Pulmonary artery endothelial cell (primary cell): ENCODE measurements at regions not wholly inside any gene's neighbourhood (a gene's known extent, or its start where the extent isn't known, plus 50 kb on each side); places are given as distances from the start of the nearest gene placed in this dataset.

Experiments used
- DNase-seq: peaks from one replicate; pipeline ENCODE4 v3.0.0-alpha.2; 2011; ENCODE audit warnings: low read depth, low spot score

DNA sequence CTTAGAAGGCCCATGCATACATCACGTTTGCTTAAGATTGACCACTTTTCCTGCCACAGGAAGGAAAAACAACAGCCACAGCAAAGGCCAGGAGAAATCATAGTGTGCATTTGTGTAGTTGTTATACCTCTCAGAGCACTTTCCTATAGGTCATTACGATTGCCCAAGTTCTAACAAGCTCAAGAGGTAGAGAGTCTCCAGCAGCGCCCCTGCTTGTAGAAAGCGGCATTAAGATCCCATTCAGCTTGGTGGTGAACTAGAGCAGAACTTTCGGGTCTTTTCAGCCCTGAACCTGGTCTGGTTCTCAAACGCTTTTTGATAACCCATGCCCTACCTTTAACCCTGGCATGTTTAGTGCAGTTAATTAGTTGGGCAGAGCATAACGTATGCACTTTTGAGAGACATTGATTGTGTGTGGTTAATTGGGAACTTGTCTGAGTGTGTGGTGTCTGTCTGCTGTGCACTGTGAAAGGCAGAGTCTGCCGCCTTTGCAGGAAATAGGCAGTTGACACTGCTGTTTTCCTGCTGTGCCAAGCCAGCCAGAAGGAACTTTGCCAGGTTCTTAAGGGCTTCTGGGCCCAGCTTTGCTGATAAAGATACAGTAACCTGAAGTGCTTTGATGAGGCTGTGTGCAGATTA lies 109.9 kb upstream of the CLMP start:
- no peak for DNase-seq

DNA sequence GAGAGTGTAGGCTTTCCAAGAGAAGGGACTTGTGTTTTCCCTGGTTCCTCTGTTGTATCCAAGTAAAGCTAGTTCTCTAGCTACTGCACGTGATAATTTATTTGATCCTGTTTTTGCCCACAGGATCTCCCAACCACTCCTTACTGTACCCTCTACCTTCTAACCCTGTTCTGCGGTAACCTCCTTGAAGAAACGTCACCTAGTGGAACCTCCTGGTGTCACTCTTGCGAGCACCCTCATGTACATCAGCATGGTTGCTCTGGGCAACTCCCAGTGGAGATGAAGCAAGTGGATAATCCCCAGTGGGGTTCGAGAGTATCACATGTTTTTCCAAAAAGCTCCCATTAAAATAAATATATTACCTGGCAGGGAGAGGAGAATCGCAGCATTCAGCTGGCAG lies 108.9 kb upstream of the CLMP start:
- DNase-seq: no peak

DNA sequence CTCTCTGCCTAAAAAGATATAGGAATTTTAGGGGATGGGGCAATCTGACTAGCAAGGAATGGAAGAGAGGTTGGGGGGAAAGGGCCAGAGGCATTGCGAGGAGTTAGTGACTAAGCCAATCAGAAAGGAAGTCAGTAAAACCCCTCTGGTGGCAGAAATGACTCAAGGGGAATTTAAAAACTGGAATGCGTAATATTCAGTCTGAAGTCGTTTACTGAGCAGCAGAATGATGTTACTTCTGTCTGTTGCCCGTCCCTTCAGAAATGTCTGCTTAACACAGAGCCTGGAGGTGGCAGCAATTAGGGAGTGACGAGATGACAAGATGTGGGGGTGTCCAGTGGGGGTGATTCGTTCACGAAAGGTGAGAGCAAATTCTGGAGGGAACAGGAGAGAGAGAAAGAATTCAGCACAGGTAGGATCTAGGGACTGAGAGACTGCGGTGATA lies 107.7 kb upstream of the CLMP start:
- DNase-seq: no peak

DNA sequence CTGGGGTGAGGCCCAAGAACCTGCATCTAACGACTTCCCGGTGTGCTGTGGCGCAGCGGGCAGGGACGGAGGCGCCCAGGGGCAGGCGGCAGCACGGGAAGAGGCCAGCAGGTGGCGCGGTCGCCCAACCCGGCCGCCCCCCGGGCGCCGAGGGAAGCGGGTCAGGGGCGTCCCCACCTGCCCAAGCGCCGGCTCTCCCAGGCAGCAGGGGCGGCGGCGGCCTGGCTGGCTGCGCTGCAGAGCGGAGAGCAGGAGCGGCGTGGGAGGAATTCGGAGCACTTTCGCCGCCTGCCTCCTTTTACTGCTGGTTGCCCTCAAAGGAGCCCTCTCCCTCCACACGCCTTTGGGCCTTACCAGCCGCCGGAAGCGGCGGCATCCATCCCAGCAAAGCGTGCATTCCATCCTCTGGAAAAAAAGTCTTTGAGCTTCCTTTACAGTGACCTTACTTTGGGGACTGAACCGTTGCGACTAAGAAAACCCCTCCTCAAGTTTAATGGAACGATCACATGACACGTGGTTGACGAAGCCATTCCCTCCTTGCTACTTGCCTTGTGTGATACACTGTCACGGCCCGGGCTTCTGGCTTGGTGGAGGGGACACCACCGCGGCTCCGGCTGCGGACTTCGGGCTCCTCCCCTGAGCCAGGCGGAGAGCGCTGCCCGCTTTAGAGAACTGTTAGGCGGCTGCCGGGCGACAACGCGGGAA lies 106.8 kb upstream of the CLMP start:
- DNase-seq: no peak

DNA sequence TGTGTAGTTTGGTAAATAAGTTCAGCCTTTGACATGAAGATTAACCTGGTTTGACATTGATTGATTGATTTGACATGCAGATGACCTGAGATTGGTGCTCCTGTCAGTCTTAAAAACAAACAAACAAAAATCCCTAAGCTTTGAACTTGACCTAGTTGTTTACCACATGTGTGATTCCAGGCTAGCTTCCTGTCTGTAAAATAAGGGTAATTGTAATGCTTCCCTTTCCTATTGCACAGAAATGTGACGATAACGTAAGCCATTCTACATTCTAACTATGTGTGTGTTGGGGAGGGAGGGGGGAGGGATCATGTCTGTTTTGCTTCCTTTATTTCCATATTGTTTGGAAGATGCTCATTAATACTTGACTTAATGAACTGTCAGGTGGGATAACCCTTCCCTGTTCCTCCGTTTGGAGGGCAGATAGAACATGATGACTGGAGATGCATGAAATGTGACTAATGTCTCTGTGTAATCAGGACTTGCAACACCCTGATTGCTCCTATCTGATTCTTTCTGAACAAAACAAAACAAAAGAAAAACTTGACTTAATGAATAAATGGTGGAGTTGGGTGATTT lies 106.1 kb upstream of the CLMP start:
- peak; percentile 17 for DNase-seq

DNA sequence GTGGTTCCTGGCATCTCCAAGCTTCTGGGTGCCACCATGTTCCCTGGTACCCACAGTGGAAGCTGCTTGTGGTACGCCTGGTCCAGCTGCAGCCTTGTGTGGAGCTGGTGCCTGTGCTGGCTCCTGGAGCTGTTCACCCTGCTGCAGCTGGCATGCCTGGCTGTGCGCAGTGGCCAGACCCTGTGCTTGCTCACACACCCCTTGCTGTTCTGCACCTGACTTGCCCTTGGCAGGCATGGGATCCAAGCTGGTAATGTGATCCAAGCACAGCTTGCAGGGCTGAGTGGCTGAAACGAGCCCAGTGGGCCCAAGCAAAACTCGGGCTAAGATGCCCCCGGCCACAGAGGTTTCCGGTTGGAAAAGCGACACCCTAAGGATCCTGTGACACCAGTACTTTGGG lies 104.7 kb upstream of the CLMP start:
- DNase-seq: no peak

DNA sequence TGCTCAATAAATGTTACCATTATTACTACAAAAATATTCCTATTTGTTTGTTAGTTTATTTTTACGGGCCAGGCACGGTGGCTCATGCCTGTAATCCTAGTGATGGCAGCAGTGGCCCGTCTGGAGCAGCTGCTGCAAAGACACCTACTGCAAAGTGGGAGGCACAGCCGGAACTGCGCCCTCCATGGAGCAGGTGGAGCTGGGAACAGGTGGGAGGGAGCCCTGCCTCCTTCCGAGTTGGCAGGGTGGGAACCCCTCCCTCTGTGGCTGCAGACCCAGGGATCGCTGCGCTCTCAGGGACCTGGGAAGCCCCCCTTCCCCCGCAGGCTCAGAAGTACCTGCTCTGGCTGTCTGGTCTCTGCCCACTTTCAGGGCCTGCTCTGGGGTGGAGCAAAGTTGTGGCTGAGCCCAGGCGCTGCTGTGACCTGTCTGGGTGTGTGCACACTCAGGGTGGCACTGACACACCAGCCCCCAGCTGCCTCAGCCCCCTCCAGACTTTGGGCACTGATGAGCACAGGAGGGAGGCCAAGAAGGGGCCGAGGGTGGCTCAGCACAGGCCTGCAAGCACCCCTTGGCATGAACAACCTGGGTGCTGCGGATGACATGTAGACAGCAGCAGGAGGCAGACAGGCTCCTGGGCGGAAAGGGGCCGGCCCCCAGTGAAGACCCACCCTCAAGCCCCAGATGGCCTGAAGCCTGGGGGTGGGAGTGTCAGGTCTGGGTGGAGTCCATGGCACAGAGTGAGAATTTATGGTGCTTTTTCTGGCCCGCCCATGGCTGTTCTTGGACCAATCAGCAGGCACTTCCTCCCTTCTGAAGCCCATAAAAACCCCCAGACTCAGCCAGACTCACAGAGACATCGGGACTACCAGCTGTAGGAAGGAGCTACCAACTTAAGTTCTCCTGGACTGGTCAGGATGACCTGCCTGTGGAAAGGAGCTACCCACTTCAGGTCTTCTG lies 103.7 kb upstream of the CLMP start:
- DNase-seq: no peak

DNA sequence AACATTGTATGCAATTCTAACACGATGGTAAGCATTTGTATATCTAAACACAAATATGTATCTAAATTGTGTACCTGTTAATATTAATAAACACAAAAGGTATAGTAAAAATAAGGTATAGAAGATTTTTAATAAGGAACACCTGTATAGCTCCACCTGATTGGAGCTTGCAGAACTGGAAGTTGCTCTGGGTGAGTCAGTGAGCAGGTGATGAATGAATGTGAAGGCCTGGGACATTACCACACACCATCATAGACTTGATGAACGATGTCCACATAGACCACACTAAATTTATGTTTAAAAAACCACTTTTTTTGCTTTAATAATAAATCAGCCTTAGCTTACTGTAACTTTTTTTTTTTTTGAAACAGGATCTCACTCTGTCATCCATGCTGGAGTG lies 97.6 kb upstream of the CLMP start:
- DNase-seq: no peak

DNA sequence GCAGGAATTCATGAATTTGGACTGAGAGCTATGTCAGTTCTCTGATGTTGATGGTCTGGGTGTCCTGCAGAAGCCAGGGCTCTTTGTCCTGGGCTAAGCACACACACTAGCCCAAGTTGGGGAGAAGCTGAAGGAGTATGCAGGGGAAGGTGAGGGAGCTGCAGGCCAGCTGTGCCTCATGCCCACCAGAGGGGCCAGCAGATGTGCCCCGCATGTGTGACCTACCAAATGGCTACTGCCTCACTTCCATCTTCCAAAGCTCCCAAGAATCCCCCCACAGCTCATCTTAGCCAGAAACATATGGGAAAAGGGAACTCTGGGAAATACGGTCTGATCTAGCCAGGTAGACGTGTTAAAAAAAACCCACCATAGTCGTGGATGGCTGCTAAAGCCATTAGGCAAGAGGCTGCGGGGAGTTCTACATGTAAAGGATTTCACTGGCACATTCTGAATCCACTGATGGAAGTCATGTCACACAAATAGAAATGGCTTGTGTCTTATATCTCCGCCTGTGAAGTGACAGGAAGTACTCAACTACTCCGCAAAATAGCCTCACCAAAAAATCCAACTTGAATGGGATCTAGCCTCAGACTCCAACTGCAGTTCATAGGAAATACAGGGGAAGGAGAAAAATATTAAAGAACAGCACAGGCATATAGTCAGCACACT lies 96.3 kb upstream of the CLMP start:
- DNase-seq: no peak

DNA sequence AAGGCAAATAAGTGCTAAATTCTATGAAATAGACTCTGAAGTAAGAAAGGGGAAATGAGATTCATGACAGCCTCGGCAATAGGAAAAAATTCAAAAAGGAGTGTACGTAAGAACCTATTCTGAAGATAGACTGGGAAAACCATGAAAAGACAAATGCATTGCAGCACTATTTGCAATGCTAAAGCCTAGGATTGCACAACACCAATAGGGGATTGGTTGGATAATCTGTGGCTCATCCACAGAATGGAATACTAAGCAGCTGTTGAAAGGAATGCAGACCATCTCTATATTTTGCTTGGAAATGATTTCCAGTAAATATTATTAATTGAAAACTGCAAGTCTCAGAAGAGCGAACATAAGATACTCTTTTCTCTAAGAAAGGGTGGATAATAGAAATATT lies 91.7 kb upstream of the CLMP start:
- DNase-seq: no peak

DNA sequence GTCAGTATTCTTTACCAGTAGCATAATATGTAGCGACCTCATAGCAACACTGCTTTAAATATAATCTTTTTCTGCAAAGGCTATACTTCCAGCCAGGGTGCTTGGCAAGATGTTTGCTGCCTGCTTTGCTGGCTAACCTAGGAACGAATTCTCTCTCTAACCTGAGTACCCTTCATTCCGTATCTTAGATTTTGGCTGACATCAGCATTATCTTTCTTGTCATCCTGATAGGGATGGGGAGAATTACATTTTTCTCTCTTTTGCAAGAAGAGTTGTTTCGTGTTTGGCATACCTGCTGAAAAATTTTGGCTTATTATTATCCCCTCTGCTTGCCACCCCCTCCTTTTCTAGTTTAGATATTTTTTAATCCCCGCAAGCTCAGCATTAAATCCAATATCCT lies 91.2 kb upstream of the CLMP start:
- DNase-seq: no peak

DNA sequence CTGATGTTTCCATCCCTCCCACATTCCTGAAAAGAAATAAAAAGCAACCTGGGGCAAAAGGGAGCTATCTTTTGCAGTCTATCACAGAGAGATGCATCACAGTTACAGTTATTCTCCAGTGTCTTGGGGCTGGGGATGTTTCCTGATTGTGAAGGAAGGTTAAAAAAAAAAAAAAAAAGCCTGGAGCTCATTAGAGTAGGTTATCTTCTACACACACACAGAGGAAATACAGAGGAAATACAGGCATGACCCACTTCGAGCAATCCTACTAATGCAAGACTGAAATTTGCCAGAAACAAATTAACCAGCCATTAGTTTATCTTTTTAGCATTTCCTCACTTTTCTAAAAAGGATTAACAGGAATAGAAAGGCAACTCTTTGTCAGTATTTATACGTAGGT lies 89.4 kb upstream of the CLMP start:
- DNase-seq: no peak

DNA sequence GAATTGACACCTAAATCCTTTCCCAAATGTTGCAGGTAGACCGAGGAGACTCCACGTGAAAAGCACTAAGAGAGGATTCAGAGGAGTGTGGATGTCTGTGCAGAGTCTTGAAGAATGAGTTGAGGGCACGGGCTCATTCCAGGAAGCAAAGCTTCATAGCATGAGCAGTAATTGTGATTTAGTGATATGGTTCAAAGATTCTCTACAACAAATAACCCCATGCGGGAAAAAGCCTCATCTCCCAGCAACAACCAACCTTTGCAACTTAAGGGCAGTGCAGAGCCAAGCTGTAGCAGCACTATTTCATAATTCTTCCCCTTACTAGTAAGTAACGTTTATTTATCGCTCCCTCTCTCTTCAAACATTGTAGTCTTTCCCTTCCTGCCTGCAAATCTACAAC lies 87.5 kb upstream of the CLMP start:
- no peak for DNase-seq

DNA sequence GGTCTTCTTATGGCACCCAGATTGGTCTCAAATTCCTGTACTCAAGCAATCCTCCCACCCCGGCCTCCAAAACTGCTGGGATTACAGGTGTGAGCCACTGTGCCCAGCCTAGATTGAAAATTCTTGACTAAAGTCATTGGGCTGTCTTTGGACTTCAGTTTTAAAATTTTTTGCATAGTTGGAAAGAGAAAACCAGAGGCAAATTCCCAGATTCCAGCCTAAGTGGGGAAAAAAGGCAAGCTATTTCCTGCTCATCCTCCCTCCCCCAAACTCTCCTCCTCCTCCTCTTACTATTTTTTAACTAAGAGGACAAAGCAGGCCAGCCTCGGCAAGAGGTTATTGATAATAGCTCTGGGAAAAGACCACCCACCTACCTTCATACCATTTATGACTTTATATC lies 78.6 kb upstream of the CLMP start:
- DNase-seq: no peak

DNA sequence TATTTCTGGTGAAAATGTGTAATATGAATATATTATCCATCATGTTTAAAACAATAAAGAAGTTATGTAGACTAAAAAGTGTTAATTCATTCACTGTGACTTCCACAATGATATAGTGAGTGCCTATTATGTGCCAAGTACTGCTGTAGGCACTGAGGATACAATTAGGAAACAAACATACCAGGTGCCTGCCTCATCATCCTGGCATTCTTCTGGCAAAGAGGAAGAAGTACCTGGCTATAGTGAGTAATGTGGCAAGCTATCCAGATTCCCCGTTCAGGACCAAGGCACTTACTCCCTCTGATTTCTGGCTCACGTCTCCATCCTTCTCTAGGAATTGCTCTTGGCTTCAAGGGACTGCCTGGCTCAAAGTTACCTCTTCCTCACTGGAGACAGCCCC lies 77.5 kb upstream of the CLMP start:
- no peak for DNase-seq

DNA sequence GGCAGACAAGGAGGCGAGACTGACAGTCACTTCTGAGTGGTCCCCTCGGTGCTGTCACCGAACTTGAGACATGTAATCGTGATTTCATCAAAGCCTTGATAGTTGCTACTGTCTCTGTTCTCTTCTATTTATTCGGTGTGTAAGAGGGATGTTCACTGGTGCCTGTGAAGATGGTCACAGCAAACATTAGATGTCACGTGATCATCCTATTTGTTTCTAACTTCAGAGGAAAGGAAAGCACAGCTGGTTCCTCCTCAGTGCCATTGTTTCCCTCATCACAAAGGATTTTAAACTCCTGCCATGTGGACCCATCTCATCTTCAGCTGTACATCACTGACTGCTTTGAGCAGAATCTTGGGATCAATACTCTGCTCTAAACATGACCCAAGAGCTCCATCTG lies 73.1 kb upstream of the CLMP start:
- DNase-seq: no peak

DNA sequence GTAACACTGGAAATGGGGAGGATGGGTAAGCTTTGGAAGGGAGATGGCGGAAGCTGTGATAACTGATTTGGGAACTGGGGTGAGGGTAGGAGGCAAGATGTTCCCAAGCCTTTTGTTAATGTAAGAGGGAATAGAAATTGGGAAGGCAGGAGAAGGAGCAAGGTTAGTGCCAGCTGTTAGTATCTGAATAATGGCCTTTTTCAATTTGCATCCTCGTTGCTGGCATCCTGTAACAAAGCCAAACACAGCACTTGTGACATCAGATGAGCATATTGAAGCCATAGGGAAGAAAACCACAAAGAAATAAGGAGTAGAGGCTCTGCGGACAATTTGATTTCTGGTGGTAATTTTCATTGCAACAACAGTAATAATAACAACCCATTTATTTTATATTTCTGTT lies 70.9 kb upstream of the CLMP start:
- no peak for DNase-seq

DNA sequence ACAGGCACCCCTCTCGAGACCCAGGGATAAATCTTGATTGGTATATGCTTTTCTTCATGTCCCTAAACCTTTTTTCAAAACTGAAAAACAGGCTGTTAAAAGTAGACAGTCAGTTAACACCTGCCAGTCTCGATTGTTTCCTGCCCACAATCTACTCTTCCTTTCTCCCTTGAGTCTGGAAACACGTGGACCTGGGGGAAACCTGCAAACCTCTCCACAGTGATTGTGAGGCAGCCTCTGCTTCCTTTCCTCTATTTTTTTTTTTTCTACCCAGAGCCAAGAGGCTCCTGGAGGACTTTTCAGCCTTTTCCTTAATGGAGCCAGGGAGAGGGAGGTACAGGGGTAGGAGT lies 69.4 kb upstream of the CLMP start:
- DNase-seq: no peak

DNA sequence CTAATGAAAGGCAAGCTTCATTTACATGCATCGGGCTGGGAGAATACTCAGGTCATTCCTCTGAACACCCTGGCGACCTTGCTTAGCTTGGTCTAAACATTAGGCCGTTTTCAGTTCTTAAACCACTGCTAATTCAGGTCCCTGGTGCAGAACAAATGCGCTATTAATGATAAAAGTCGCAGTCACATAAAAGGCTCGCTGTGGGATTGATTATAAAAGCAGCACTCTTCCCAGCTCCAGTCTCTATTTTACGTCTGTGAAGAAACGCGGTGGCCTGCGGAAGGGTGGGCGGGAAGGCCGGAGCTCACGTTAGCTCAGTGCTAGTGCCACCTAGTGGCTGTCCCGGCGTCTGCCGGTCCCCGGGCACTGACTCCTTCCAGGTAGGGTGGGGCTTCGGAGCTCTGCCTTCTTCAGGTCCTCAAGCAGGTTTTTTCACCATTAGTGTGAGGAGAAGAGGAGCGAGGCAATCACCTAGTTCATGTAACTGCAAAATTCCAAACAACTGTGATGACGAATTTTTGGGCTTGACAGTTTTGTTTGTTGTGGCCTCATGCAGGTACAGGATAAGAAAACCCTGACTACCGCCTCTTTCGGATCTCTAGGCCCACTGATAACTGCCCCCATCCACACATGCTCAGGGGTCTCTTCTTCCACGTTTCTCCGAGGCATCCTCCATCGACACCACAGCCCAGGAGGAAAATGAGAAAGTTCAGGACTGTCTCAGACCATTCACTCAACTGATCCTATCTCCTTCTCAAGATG lies 66.5 kb upstream of the CLMP start:
- peak; percentile 10 for DNase-seq

DNA sequence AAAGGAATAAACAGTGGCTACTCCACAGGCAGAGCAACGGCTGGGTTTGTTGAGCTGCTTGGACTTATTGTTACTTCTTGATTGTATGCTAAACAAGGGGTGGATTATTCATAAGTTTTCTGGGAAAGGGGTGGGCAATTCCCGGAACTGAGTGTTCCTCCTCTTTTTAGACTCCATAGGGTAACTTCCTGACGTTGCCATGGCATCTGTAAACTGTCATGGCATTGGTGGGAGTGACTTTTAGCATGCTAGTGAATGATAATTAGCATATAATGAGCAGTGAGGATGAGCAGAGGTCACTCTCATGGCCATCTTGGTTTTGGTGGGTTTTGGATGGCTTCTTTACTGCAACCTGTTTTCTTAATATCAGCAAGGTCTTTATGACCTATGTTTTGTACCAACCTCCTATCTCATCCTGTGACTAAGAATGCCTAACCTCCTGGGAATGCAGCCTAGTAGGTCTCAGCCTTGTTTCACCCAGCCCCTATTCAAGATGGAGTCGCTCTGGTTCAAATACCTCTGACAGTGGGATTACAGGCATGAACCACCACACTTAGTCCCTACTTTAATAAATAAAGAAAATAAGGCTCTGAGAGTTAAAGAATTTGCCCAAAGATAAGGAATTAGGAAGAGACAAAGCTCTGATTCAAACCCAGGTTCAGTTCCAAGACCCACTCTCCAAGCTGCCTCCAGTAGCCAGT lies 65.6 kb upstream of the CLMP start:
- no peak for DNase-seq
